Endothelial cell of umbilical vein (primary cell): ENCODE measurements at regions not wholly inside any gene's neighbourhood (a gene's known extent, or its start where the extent isn't known, plus 50 kb on each side); places are given as distances from the start of the nearest gene placed in this dataset.

Experiments used
- BruUV-seq: library from RNA; stranded (reverse); fragments of 400-500 nt; replicated peaks from 2 replicates; lab custom pipeline; 2021; lab: Mats Ljungman, UMichigan
- CTCF ChIA-PET: fragments of 300-600, 350-600 bp; sonication (Branson Sonifier 250); formaldehyde crosslinking; loops from one replicate; lab custom pipeline; 2021; ENCODE audit warnings: antibody characterized with exemption, inconsistent platforms; lab: Charles Lee
- POLR2A ChIA-PET: fragments of 300-600, 350-600 bp; sonication (Branson Sonifier 250); formaldehyde crosslinking; loops from one replicate; lab custom pipeline; 2021; ENCODE audit warnings: antibody characterized with exemption, inconsistent platforms; lab: Charles Lee
- DNase-seq: peaks from one replicate; pipeline ENCODE4 v3.0.0-alpha.2; 2011; ENCODE audit warnings: low read depth, low spot score
- FAIRE-seq: peaks from 2 replicates; lab custom pipeline; 2011; peaks lifted over from hg19 to GRCh38; lab: Jason Lieb, UNC
- H2AFZ ChIP-seq: 2 replicates; pipeline ENCODE4 v1.6.0; 2012; ENCODE audit warnings: low read depth, low read length, control low read depth, inconsistent platforms
- H3K27ac ChIP-seq: 2 replicates; pipeline ENCODE4 v1.5.1; 2011; ENCODE audit warnings: low read depth, mild to moderate bottlenecking, control low read depth, low read length, moderate library complexity; ENCODE audit not compliant: insufficient read depth
- H3K27me3 ChIP-seq, 2 experiments: 2 replicates each; pipeline versions ENCODE4 v1.6.0 to v1.6.1; 2011; ENCODE audit warnings: low read length in 2 of 2, mixed read lengths in 1 of 2; ENCODE audit not compliant: control insufficient read depth in 2 of 2, insufficient read depth in 2 of 2
- H3K36me3 ChIP-seq, 2 experiments: 2 replicates in 1 of 2; 3 replicates in 1 of 2; pipeline ENCODE4 v1.5.1; 2011; ENCODE audit warnings: low read length in 2 of 2, mild to moderate bottlenecking in 1 of 2, moderate library complexity in 1 of 2; ENCODE audit not compliant: control insufficient read depth in 2 of 2, insufficient read depth in 2 of 2; ENCODE audit errors: extremely low read depth in 1 of 2
- H3K4me1 ChIP-seq: 3 replicates; pipeline ENCODE4 v1.5.1; 2011; ENCODE audit warnings: mild to moderate bottlenecking, low read length; ENCODE audit not compliant: control insufficient read depth, insufficient read depth; ENCODE audit errors: extremely low read depth
- H3K4me2 ChIP-seq: 2 replicates; pipeline ENCODE4 v1.6.1; 2011; ENCODE audit warnings: low read length, control low read depth, mixed read lengths; ENCODE audit not compliant: insufficient read depth
- H3K4me3 ChIP-seq, 3 experiments: fragments of 200-600 bp in 1 of 3; sonication (generic), shearing (Covaris generic) in 1 of 3; replicated peaks in 1 of 3; 2 replicates each; pipeline ENCODE4 v1.5.1; 2011 to 2016; ENCODE audit warnings: control low read depth in 3 of 3, low read length in 3 of 3, mild to moderate bottlenecking in 2 of 3, inconsistent platforms in 1 of 3, low read depth in 1 of 3, moderate library complexity in 1 of 3; ENCODE audit not compliant: insufficient read depth in 1 of 3
- H3K79me2 ChIP-seq: 2 replicates; pipeline ENCODE4 v1.6.0; 2012; ENCODE audit warnings: low read length, inconsistent platforms; ENCODE audit not compliant: control insufficient read depth, insufficient read depth
- H3K9ac ChIP-seq: replicated peaks from 2 replicates; pipeline ENCODE3; 2011; ENCODE audit warnings: low read length, control low read depth; ENCODE audit not compliant: insufficient read depth; ENCODE audit errors: extremely low read depth
- H3K9me1 ChIP-seq: replicated peaks from 3 replicates; pipeline ENCODE4 v1.6.0; 2011; ENCODE audit warnings: mild to moderate bottlenecking, low read length; ENCODE audit not compliant: control insufficient read depth, insufficient read depth; ENCODE audit errors: extremely low read depth
- H3K9me3 ChIP-seq: replicated peaks from 2 replicates; pipeline ENCODE4 v1.5.1; 2012; ENCODE audit warnings: low read length, inconsistent platforms; ENCODE audit not compliant: control insufficient read depth, insufficient read depth
- H4K20me1 ChIP-seq: replicated peaks from 2 replicates; pipeline ENCODE3; 2011; ENCODE audit warnings: mild to moderate bottlenecking, low read length; ENCODE audit not compliant: control insufficient read depth, insufficient read depth; ENCODE audit errors: extremely low read depth
- CTCF ChIP-seq, 2 donors: IDR thresholded peaks; 1 replicate in 1 of 2; 2 replicates in 1 of 2; pipeline ENCODE4 v1.5.1; 2011; ENCODE audit warnings: low read length in 2 of 2, mild to moderate bottlenecking in 2 of 2, moderate library complexity in 2 of 2, control low read depth in 1 of 2, inconsistent platforms in 1 of 2, low read depth in 1 of 2; ENCODE audit not compliant: insufficient read depth in 1 of 2; ENCODE audit errors: extremely low read depth in 1 of 2
- EZH2 ChIP-seq: IDR thresholded peaks from 2 replicates; pipeline ENCODE4 v1.6.1; 2012; ENCODE audit warnings: borderline replicate concordance, low read depth, mild to moderate bottlenecking, moderate library complexity, low read length, inconsistent platforms; ENCODE audit not compliant: severe bottlenecking
- FOS ChIP-seq: IDR thresholded peaks from 2 replicates; pipeline ENCODE4 v1.6.1; 2011; ENCODE audit warnings: mild to moderate bottlenecking, low read length, moderate library complexity, borderline replicate concordance; ENCODE audit not compliant: insufficient read depth
- GATA2 ChIP-seq: IDR thresholded peaks from 2 replicates; pipeline ENCODE4 v1.7.0; 2011; ENCODE audit warnings: low read depth, mild to moderate bottlenecking, moderate library complexity, mixed read lengths, low read length; ENCODE audit not compliant: insufficient read length, insufficient read depth
- JUN ChIP-seq: IDR thresholded peaks from 2 replicates; pipeline ENCODE4 v1.6.1; 2011; ENCODE audit warnings: borderline replicate concordance, low read depth; ENCODE audit not compliant: insufficient read length, insufficient read depth
- MAX ChIP-seq: IDR thresholded peaks from 2 replicates; pipeline ENCODE4 v1.6.1; 2011; ENCODE audit not compliant: insufficient read depth, insufficient read length
- MYC ChIP-seq: IDR thresholded peaks from one replicate; pipeline ENCODE4 v1.6.1; 2011; ENCODE audit warnings: mild to moderate bottlenecking, low read depth, low read length
- POLR2A ChIP-seq: IDR thresholded peaks from 2 replicates; pipeline ENCODE4 v1.6.1; 2012; ENCODE audit warnings: low read depth, mild to moderate bottlenecking, control low read depth, low read length
- POLR2AphosphoS5 ChIP-seq: IDR thresholded peaks from 2 replicates; pipeline ENCODE4 v1.6.1; 2012; ENCODE audit warnings: low read depth, mild to moderate bottlenecking, control low read depth, low read length, moderate library complexity; ENCODE audit not compliant: insufficient read depth
- dilution Hi-C: fragments of 300-500 bp; cut with MboI; formaldehyde crosslinking; loops from one replicate; pipeline ENCODE4 v1.15.0; 2019; ENCODE audit warnings: low sequenced_read_pairs; ENCODE audit not compliant: extremely low pct_ligation_motif_present
- intact Hi-C: fragments of 100-400 bp; cut with micrococcal nuclease; formaldehyde crosslinking; loops from one replicate; pipeline ENCODE4 v1.10.0; 2022

- Histone ChIP-seq H3K4me2 (no peak overlapping the region), H3K27ac (no peak overlapping the region), H4K20me1 (no peaks in the 10 kb centered on the region), H3K4me3 (no peak overlapping the region), H3K9ac (no peak overlapping the region), H3K79me2 (no peaks in the 10 kb centered on the region), H3K4me1 (no peaks in the 10 kb centered on the region), H3K9me1 (no peaks in the 10 kb centered on the region), H3K27me3 (no peaks in the 10 kb centered on the region), H2AFZ (no peak overlapping the region), H3K36me3 (no peaks in the 10 kb centered on the region), H3K9me3 (no peaks in the 10 kb centered on the region)
- POLR2A ChIA-PET = interaction anchor here (0.5 kb wide), 1 partner anchor 80 kb away, joined by 3 read pairs; no protein-coding TSS in a partner anchor
- CTCF ChIA-PET = interaction anchor here (1.1 kb wide), 2 partner anchors 19 to 69 kb away, joined by 3 to 4 read pairs; no protein-coding TSS in a partner anchor
- no peak for TF ChIP-seq EZH2
- TF ChIP-seq CTCF (IDR thresholded peaks at IDR 0.05; ENCODE audit: extremely low read depth in 1 of 2, insufficient read depth in 1 of 2, low read depth in 1 of 2, low read length in 2 of 2) = no peak
- TF ChIP-seq FOS = no peak
- TF ChIP-seq MAX = no peak
- no peak for TF ChIP-seq POLR2AphosphoS5
- no peak for TF ChIP-seq GATA2
- no peak for TF ChIP-seq MYC
- no peak for TF ChIP-seq JUN
- TF ChIP-seq POLR2A = no peak
- FAIRE-seq = no peak
- BruUV-seq = no TSS peak
- DNase-seq = no peak
- intact Hi-C loops = no loop called here
- dilution Hi-C loops = no loop called here
These were observed 97.9 kb upstream of the EEF1E1 start for GRCh38 chr6:8200255-8200654.
